ENCODE measurements at regions not wholly inside any gene's neighbourhood (a gene's known extent, or its start where the extent isn't known, plus 50 kb on each side); places are given as distances from the start of the nearest gene placed in this dataset.

- DNase-seq (ENCODE audit: low read depth) = no peak
These were observed 54.6 kb upstream of the PARM1 start for GRCh38 chr4:74878323-74878722.

- DNase-seq (ENCODE audit: low read depth) = no peak
These were observed 57.5 kb upstream of the PARM1 start for GRCh38 chr4:74875451-74875850.

DNA sequence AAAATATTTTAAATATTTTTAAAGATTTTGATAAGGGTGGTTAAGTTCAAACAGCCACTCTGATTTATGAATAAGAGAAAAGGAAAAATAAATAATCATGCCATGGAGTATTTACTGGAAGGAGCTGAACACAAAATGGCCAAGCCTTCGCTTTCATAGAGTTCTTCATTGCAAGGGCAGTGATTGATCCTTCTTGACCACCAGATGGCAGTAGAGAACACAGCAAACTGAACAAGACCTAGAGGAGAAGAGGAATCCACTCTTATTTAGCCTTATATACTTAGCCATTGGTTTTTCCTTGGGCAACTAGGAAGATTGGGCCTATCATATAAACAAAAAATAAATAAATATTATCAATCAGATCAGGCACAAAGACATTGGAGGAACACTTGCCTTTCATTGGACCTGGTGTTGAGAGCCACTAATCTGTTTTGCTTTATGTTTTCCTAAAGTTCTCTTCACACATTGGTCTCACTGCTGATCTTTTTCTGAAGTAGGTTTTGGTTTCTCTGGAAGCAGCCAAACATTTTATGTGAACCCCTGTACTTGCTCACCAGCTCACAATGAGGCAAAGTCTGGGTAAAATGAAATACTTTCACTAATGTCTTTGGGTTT is 58.1 kb upstream of the PARM1 start:
- DNase-seq (ENCODE audit: low read depth) = peak; percentile 80

- DNase-seq (ENCODE audit: low read depth) = peak; percentile 9
These were observed 59.2 kb upstream of the PARM1 start for GRCh38 chr4:74873545-74874301.

- no peak for DNase-seq (ENCODE audit: low read depth)
These were observed 64.7 kb upstream of the BTC start for GRCh38 chr4:74858921-74859562.

- DNase-seq (ENCODE audit: low read depth) = no peak
These were observed 61.6 kb upstream of the BTC start for GRCh38 chr4:74855879-74856278.

DNA sequence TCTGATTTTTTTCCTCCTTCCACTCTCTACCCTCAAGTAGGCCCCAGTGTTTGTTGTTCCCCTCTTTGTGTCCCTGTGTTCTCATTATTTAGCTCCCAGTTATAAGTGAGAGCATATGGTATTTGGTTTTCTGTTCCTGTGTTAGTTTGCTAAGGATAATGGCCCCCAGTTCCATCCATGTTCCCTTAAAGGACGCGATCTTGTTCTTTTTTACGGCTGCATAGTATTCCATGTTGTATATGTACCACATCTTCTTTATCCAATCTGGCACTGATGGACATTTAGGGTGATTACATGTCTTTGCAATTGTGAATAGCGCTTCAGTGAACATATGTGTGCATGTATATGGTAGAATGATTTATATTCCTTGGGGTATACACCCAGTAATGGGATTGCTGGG is 54.5 kb upstream of the BTC start:
- DNase-seq (ENCODE audit: low read depth) = no peak

DNA sequence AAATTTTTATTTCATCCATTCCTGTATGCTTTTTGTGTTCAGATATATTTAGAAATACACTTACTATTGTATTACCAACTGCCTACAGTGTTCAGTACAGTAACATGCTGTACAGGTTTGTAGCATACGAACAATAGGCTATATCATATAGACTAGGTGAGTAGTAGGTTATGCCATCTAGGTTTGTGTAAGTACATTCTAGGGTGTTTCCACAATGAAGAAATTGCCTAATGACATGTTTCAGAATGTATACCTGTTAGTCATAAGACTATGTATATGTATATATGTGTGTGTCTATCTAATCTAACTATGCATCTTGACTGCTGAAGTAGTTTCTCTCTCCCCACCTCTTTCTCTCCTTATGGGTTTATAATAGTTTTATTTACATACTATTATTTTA is 51.5 kb upstream of the BTC start:
- no peak for DNase-seq (ENCODE audit: low read depth)

Data from fibroblast of the conjunctiva (primary cell).